IMR-90 (cell line): ENCODE measurements at regions not wholly inside any gene's neighbourhood (a gene's known extent, or its start where the extent isn't known, plus 50 kb on each side); places are given as distances from the start of the nearest gene placed in this dataset.

Source experiments
- ATAC-seq: fragments of 200-7000 bp; cut with Tn5 transposase; 2 replicates; pipeline ENCODE4 v1.9.1; 2020; ENCODE audit warnings: low read depth, mild to moderate bottlenecking, moderate library complexity
- BruUV-seq: library from RNA; stranded (reverse); fragments of 400-500 nt; replicated peaks from 2 replicates; lab custom pipeline; 2021; lab: Mats Ljungman, UMichigan
- CTCF ChIA-PET: fragments of 300-600 bp; formaldehyde crosslinking; extraction: SDS; loops from one replicate; lab custom pipeline; 2021; ENCODE audit warnings: antibody characterized with exemption; lab: Yijun Ruan, JAX
- POLR2A ChIA-PET: fragments of 300-600 bp; sonication (Branson Sonifier 250); formaldehyde crosslinking; loops from one replicate; lab custom pipeline; 2022; ENCODE audit warnings: antibody characterized with exemption; ENCODE audit not compliant: unreplicated experiment; lab: Charles Lee
- DNase-seq: peaks from one replicate; pipeline ENCODE4 v3.0.0; 2013
- H2AFZ ChIP-seq: replicated peaks from 2 replicates; pipeline ENCODE3; 2013; ENCODE audit warnings: low read length, mild to moderate bottlenecking; ENCODE audit not compliant: poor library complexity
- H2AK5ac ChIP-seq: 2 replicates; pipeline ENCODE4 v1.6.1; 2013; ENCODE audit warnings: low read depth, low read length, inconsistent platforms
- H2AK9ac ChIP-seq: replicated peaks from 2 replicates; pipeline ENCODE3; 2013; ENCODE audit warnings: mild to moderate bottlenecking, low read depth, low read length, moderate library complexity; ENCODE audit not compliant: poor library complexity
- H2BK120ac ChIP-seq: 2 replicates; pipeline ENCODE4 v1.6.1; 2013; ENCODE audit warnings: low read depth, low read length, inconsistent platforms
- H2BK15ac ChIP-seq: 3 replicates; pipeline ENCODE4 v1.6.1; 2013; ENCODE audit warnings: low read depth, low read length, inconsistent platforms
- H2BK20ac ChIP-seq: 2 replicates; pipeline ENCODE4 v1.6.1; 2013; ENCODE audit warnings: low read depth, mild to moderate bottlenecking, inconsistent platforms, low read length, moderate library complexity
- H2BK5ac ChIP-seq: 2 replicates; pipeline ENCODE4 v1.6.1; 2013; ENCODE audit warnings: mild to moderate bottlenecking, low read depth, low read length, inconsistent platforms; ENCODE audit not compliant: poor library complexity, severe bottlenecking
- H3K14ac ChIP-seq: replicated peaks from 2 replicates; pipeline ENCODE4 v1.6.1; 2013; ENCODE audit warnings: low read depth, low read length, inconsistent platforms
- H3K18ac ChIP-seq: 2 replicates; pipeline ENCODE4 v1.6.1; 2013; ENCODE audit warnings: low read depth, low read length, control low read depth
- H3K23ac ChIP-seq: 2 replicates; pipeline ENCODE4 v1.6.1; 2013; ENCODE audit warnings: low read depth, low read length, inconsistent platforms
- H3K27ac ChIP-seq: 2 replicates; pipeline ENCODE4 v1.5.1; 2013; ENCODE audit warnings: mild to moderate bottlenecking, control low read depth, low read length; ENCODE audit not compliant: insufficient read depth
- H3K27me3 ChIP-seq: 2 replicates; pipeline ENCODE4 v1.6.1; 2013; ENCODE audit warnings: low read length; ENCODE audit not compliant: control insufficient read depth, insufficient read depth
- H3K36me3 ChIP-seq: 2 replicates; pipeline ENCODE4 v1.6.1; 2013; ENCODE audit warnings: low read length, mixed read lengths; ENCODE audit not compliant: control insufficient read depth, insufficient read depth
- H3K4ac ChIP-seq: 2 replicates; pipeline ENCODE4 v1.6.1; 2013; ENCODE audit warnings: low read depth, low read length, inconsistent platforms
- H3K4me1 ChIP-seq: 2 replicates; pipeline ENCODE4 v1.6.1; 2013; ENCODE audit warnings: low read length, mixed read lengths; ENCODE audit not compliant: control insufficient read depth, insufficient read depth
- H3K4me2 ChIP-seq: 2 replicates; pipeline ENCODE4 v1.6.1; 2013; ENCODE audit warnings: low read depth, mild to moderate bottlenecking, control low read depth, low read length, moderate library complexity
- H3K4me3 ChIP-seq: 2 replicates; pipeline ENCODE4 v1.5.1; 2013; ENCODE audit warnings: low read depth, mild to moderate bottlenecking, control low read depth, low read length, moderate library complexity; ENCODE audit not compliant: insufficient read depth
- H3K56ac ChIP-seq: 2 replicates; pipeline ENCODE4 v1.6.1; 2013; ENCODE audit warnings: low read length, inconsistent platforms; ENCODE audit not compliant: insufficient read depth; ENCODE audit errors: extremely low read depth
- H3K79me1 ChIP-seq, 2 experiments: 2 replicates each; pipeline ENCODE4 v1.6.1; 2013; ENCODE audit warnings: low read length in 2 of 2, inconsistent platforms in 1 of 2, low read depth in 1 of 2
- H3K9ac ChIP-seq: 2 replicates; pipeline ENCODE4 v1.6.1; 2013; ENCODE audit warnings: low read depth, low read length, control low read depth
- H3K9me1 ChIP-seq: 2 replicates; pipeline ENCODE4 v1.6.1; 2013; ENCODE audit warnings: low read length, inconsistent platforms; ENCODE audit not compliant: insufficient read depth
- H3K9me3 ChIP-seq: 2 replicates; pipeline ENCODE4 v1.6.1; 2013; ENCODE audit warnings: low read length; ENCODE audit not compliant: control insufficient read depth, insufficient read depth
- H4K20me1 ChIP-seq: 2 replicates; pipeline ENCODE4 v1.6.1; 2013; ENCODE audit warnings: low read length, inconsistent platforms; ENCODE audit not compliant: insufficient read depth
- H4K5ac ChIP-seq: 2 replicates; pipeline ENCODE4 v1.6.1; 2013; ENCODE audit warnings: mild to moderate bottlenecking, low read depth, low read length, control low read depth
- H4K8ac ChIP-seq, 2 experiments: 2 replicates each; pipeline ENCODE4 v1.6.1; 2013; ENCODE audit warnings: low read depth in 2 of 2, low read length in 2 of 2, control low read depth in 1 of 2, inconsistent platforms in 1 of 2
- H4K91ac ChIP-seq: 2 replicates; pipeline ENCODE4 v1.6.1; 2013; ENCODE audit warnings: low read depth, low read length, inconsistent platforms; ENCODE audit not compliant: insufficient read depth
- CEBPB ChIP-seq: IDR thresholded peaks from 2 replicates; pipeline ENCODE4 v1.6.1; 2012; ENCODE audit warnings: low read depth, low read length, improper control_type of control experiment
- CHD1 ChIP-seq: IDR thresholded peaks from 2 replicates; pipeline ENCODE4 v1.6.1; 2012; ENCODE audit warnings: low read depth, low read length, improper control_type of control experiment
- CTCF ChIP-seq: conservative IDR thresholded peaks from 2 replicates; pipeline ENCODE4 v1.5.1; 2012; ENCODE audit warnings: mild to moderate bottlenecking, low read depth, low read length, improper control_type of control experiment
- FOS ChIP-seq: fragments of 150-350 bp; IDR thresholded peaks from 2 replicates; pipeline ENCODE4 v1.6.1; 2016; ENCODE audit warnings: low read depth, low read length
- MAFK ChIP-seq: IDR thresholded peaks from 2 replicates; pipeline ENCODE4 v1.6.1; 2012; ENCODE audit warnings: low read depth, low read length, improper control_type of control experiment
- MAZ ChIP-seq: IDR thresholded peaks from 2 replicates; pipeline ENCODE4 v1.6.1; 2012; ENCODE audit warnings: low read depth, mild to moderate bottlenecking, low read length, improper control_type of control experiment, moderate library complexity, borderline replicate concordance
- MXI1 ChIP-seq: IDR thresholded peaks from 2 replicates; pipeline ENCODE4 v1.6.1; 2012; ENCODE audit warnings: low read depth, mild to moderate bottlenecking, low read length, moderate library complexity, borderline replicate concordance
- NFE2L2 ChIP-seq: fragments of 150-350 bp; IDR thresholded peaks from 2 replicates; pipeline ENCODE4 v1.6.1; 2016; ENCODE audit warnings: low read depth, mild to moderate bottlenecking, low read length
- POLR2A ChIP-seq: IDR thresholded peaks from 2 replicates; pipeline ENCODE4 v1.6.1; 2012; ENCODE audit warnings: mild to moderate bottlenecking, low read depth, low read length
- RAD21 ChIP-seq: IDR thresholded peaks from 2 replicates; pipeline ENCODE4 v1.6.1; 2012; ENCODE audit warnings: low read length, improper control_type of control experiment
- RCOR1 ChIP-seq: IDR thresholded peaks from 2 replicates; pipeline ENCODE4 v1.6.1; 2012; ENCODE audit warnings: mild to moderate bottlenecking, low read length, improper control_type of control experiment; ENCODE audit not compliant: insufficient replicate concordance
- RFX5 ChIP-seq: IDR thresholded peaks from 2 replicates; pipeline ENCODE4 v1.8.0; 2012; ENCODE audit warnings: low read depth, mild to moderate bottlenecking, low read length, moderate library complexity
- SMC3 ChIP-seq: fragments of 150-350 bp; IDR thresholded peaks from 2 replicates; pipeline ENCODE4 v1.6.1; 2016; ENCODE audit warnings: low read depth, mild to moderate bottlenecking, antibody characterized with exemption, low read length, moderate library complexity
- USF2 ChIP-seq: fragments of 150-350 bp; IDR thresholded peaks from 2 replicates; pipeline ENCODE4 v1.6.1; 2017; ENCODE audit warnings: mild to moderate bottlenecking, antibody characterized with exemption, low read length, low read depth
- WGBS, 2 experiments: methylation state at CpG; one replicate each; pipeline versions ENCODE4 v1.1.5 to v1.1.7; 2013; ENCODE audit warnings: missing lambda C conversion rate in 2 of 2; ENCODE audit not compliant: insufficient read length in 1 of 2; ENCODE audit errors: extremely low coverage in 2 of 2; 5-methylcytosine and 5-hydroxymethylcytosine counted together
- dilution Hi-C: fragments of 300-500 bp; cut with HindIII; formaldehyde crosslinking; loops from one replicate; pipeline ENCODE4 v1.14.3; 2018; ENCODE audit warnings: low sequenced_read_pairs; ENCODE audit not compliant: unreplicated experiment
- in situ Hi-C: fragments of 300-500 bp; cut with MboI; formaldehyde crosslinking; loops from 3 replicates; pipeline ENCODE4 v1.14.3; 2019; ENCODE audit warnings: low sequenced_read_pairs, inconsistent platforms, mixed read lengths
- intact Hi-C: fragments of 100-400 bp; cut with micrococcal nuclease; formaldehyde crosslinking; loops from 2 replicates; pipeline ENCODE4 v1.10.0; 2022
- TF ChIP-seq, protein P1 (sequence below): fragments of 150-350 bp; IDR thresholded peaks from 2 replicates; pipeline ENCODE4 v1.6.1; 2016; ENCODE audit warnings: low read depth, mild to moderate bottlenecking, low read length, moderate library complexity, borderline replicate concordance

DNA sequence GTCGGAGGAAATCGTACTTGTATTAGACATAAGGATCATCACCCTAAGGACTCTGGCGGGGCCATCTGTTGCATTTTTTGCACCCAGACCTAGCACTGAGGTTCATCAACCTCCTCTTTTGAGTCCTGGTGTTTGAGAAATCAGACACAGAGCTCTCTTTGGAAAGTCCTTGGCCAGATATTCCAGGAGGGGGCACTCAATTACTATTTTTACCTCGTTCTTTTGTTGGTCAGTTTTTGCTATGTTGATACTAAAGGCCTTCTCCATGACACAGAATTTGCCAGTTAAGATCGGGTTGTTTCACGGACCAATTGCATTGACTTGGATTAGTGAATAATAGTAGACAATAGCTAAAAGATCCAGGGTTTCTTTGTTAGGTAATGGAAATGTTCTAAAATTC is 711.2 kb downstream of the KCNT2 start:
- no peaks in the 10 kb centered on the region for H3K79me1 ChIP-seq
- peaks cover 2% of the 10 kb centered on the region; the same call in 1 of the 2 replicates for H3K9me3 ChIP-seq
- H2AK9ac ChIP-seq, result no peak overlapping the region
- no peak overlapping the region for H3K27ac ChIP-seq
- H3K23ac ChIP-seq, result no peak overlapping the region
- dilution Hi-C loops (no loop called here), intact Hi-C loops (no loop called here), in situ Hi-C loops (no loop called here)
- H3K9ac ChIP-seq, result no peak overlapping the region
- H3K27me3 ChIP-seq, result no peaks in the 10 kb centered on the region
- H2BK15ac ChIP-seq, result no peak overlapping the region
- no peak overlapping the region for H2AK5ac ChIP-seq
- no peak overlapping the region for H3K56ac ChIP-seq
- no CpG with 5 or more reads among the region's 6 CpGs for WGBS, 2 experiments
- POLR2A ChIA-PET, result interaction anchor here (0.6 kb wide), 1 partner anchor 13 kb away, joined by 3 read pairs; no protein-coding TSS in a partner anchor
- H3K36me3 ChIP-seq, result no peaks in the 10 kb centered on the region
- TF ChIP-seq RCOR1, result no peak
- no peak for TF ChIP-seq RAD21
- TF ChIP-seq CEBPB, result no peak
- no peak for TF ChIP-seq MAZ
- TF ChIP-seq POLR2A, result no peak
- TF ChIP-seq, protein P1, sequence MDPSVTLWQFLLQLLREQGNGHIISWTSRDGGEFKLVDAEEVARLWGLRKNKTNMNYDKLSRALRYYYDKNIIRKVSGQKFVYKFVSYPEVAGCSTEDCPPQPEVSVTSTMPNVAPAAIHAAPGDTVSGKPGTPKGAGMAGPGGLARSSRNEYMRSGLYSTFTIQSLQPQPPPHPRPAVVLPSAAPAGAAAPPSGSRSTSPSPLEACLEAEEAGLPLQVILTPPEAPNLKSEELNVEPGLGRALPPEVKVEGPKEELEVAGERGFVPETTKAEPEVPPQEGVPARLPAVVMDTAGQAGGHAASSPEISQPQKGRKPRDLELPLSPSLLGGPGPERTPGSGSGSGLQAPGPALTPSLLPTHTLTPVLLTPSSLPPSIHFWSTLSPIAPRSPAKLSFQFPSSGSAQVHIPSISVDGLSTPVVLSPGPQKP, result no peak
- TF ChIP-seq MAFK, result no peak
- no peak for TF ChIP-seq NFE2L2
- no peak for TF ChIP-seq USF2
- no peak for TF ChIP-seq SMC3
- no peak for TF ChIP-seq RFX5
- no peak for TF ChIP-seq CHD1
- no peak for TF ChIP-seq FOS
- TF ChIP-seq CTCF, result no peak
- no peak for TF ChIP-seq MXI1
- H2BK20ac ChIP-seq, result no peak overlapping the region
- no peaks in the 10 kb centered on the region for H3K4me1 ChIP-seq
- H3K14ac ChIP-seq, result no peak overlapping the region
- H2BK120ac ChIP-seq, result no peak overlapping the region
- H4K8ac ChIP-seq, result no peak overlapping the region
- H4K91ac ChIP-seq, result no peak overlapping the region
- H3K9me1 ChIP-seq, result no peaks in the 10 kb centered on the region
- H2AFZ ChIP-seq, result no peak overlapping the region
- H4K5ac ChIP-seq, result no peak overlapping the region
- no peak overlapping the region for H2BK5ac ChIP-seq
- CTCF ChIA-PET, result interaction anchor here (1.1 kb wide), 1 partner anchor 13 kb away, joined by 4 read pairs; no protein-coding TSS in a partner anchor
- no TSS peak for BruUV-seq
- no peak overlapping the region for H3K18ac ChIP-seq
- H3K4me3 ChIP-seq, result no peak overlapping the region
- DNase-seq (no peak), ATAC-seq (no peak)
- no peak overlapping the region for H3K4me2 ChIP-seq
- H4K20me1 ChIP-seq, result no peaks in the 10 kb centered on the region
- H3K4ac ChIP-seq, result no peak overlapping the region
